HG03354 (cell line): ENCODE measurements at regions not wholly inside any gene's neighbourhood (a gene's known extent, or its start where the extent isn't known, plus 50 kb on each side); places are given as distances from the start of the nearest gene placed in this dataset.

Source experiments
- ATAC-seq: cut with Tn5 transposase; IDR thresholded peaks from one replicate; pipeline ENCODE4 v1.9.1; 2021; ENCODE audit warnings: mild to moderate bottlenecking; ENCODE audit not compliant: unreplicated experiment, poor library complexity, severe bottlenecking

DNA sequence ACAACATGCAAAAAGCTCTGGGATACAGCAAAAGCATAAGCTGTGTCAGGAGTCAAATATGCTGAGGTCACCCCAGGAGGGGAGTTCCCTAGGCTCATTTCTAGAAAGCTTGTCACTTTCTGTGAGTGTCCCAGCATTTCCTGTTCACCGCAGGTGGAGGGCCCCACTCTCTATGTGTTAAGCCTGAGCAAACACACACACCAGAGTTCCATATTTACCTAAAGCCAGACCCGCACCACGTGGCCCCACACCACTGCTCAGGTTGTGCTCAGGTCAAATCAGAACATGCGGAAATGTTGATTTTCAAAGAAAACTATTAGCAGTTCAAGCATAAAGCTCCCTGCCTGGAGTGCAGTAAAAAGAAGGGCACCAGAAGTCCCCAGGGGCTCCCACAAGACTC is 259.6 kb upstream of the PPP2R2D start:
- ATAC-seq = peak; percentile 99

DNA sequence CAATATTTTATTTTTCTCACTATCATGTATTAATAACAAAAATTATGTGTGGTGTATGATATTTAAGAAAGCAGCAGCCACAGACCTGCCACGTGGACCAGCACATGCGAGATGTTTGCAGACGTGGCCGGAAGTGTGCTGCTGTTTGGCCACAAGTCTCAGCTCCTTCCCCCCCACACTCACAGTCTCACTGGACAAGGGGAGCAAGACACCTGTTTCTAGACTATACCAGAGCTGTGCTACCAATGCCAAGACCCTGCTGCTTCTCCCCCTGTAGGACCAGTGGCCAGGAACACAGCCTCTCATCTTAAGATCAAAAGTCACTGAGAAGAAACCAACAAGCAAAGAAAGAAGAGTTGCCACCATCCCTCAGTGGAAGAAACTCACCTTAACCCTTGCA is 258.9 kb upstream of the PPP2R2D start:
- ATAC-seq = no peak

DNA sequence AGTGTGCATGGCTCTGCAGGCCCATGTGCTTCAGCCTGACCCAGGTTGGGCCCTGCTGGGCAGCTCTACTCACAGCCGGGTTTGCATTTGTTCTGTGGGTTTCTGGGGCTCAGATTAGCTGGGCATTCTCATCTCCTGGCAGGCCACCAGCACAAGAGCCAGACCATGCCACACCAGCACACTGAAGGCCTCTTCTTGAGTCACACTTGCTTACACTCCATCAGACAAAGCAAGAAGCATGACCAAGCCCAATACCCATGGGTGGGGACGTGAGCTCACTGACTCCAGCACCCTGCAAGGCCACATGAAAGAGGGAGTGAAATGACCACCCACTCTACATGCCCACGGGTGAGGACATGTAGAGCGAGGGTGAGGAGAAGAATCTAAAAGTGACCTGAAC is 257.8 kb upstream of the PPP2R2D start:
- no peak for ATAC-seq

DNA sequence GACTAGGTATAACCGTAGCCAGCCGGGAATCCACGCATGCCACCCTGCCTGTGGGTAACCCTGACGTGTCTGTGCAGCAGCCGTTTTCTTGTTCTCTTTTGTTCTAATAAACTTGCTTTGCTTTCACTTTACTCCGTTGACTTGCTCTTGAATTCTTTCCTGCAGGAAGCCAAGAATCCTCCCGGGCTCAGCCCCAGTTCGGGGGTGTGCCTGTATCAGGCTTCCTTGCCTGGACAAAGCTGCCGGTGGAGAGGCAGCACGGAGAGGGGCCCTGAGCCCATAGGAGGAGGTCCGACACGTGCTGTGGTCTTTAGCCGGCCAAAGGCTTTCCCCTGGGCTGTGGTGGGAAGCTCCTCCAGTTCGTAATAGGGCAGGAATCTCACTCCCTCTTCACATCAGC is 256.5 kb upstream of the PPP2R2D start:
- ATAC-seq = no peak

DNA sequence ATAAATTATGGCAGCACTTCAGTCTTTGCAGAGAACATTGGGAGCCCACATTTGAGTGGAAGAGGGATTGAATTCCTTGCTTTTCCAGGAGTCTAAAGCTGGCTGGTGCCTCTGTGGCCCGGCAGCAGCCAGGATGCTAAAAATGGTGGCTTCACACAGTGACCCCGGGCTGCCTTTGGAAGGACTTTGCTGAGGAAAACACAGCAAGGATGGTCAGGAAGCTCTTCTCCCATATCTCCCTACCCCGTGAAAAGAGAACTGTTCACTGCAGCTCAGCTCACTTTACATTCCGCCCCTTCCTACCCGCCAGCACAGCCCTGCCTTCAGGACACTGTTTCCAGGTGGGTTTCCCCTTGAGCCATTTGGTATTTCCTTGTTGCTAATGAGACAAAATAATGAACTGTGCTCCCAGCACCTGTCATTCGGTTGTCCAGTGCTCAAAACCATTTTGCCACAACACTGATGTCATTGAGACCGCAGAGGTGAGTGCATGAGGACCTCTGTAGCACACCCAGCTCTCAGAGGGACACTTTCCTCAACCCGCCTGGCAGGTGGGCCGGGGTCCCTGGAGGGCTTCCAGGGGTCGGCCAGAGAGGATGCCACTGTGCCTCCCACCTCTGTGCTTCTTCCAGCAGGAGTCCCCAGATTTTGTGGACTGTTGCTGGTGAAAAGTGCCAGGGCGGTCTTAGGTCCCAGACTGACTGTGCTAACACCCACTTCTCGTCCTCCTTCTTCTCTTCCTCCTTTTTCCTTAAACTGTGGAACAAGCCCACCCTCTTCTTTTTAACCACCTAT is 255.7 kb upstream of the PPP2R2D start:
- ATAC-seq = no peak

DNA sequence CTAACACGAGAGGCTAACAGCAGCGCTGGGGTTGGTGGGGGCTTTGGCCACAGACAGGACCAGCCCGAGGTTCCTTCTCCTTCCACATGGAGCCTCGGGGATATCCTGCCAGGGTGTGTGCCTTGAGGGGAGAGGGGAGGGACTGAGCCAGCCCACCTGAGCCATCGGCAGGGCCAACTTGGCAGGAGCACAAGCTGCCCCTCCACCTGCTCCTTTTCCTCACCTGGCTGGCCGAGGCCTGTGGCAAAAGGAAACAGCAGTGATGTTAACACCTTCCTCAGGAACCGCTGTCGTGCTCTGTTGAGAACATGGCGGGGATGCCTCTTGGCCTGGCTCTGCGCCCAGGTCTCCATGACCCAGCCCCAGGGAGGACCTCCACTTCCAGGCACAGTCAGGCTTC is 255.1 kb upstream of the PPP2R2D start:
- ATAC-seq = no peak

DNA sequence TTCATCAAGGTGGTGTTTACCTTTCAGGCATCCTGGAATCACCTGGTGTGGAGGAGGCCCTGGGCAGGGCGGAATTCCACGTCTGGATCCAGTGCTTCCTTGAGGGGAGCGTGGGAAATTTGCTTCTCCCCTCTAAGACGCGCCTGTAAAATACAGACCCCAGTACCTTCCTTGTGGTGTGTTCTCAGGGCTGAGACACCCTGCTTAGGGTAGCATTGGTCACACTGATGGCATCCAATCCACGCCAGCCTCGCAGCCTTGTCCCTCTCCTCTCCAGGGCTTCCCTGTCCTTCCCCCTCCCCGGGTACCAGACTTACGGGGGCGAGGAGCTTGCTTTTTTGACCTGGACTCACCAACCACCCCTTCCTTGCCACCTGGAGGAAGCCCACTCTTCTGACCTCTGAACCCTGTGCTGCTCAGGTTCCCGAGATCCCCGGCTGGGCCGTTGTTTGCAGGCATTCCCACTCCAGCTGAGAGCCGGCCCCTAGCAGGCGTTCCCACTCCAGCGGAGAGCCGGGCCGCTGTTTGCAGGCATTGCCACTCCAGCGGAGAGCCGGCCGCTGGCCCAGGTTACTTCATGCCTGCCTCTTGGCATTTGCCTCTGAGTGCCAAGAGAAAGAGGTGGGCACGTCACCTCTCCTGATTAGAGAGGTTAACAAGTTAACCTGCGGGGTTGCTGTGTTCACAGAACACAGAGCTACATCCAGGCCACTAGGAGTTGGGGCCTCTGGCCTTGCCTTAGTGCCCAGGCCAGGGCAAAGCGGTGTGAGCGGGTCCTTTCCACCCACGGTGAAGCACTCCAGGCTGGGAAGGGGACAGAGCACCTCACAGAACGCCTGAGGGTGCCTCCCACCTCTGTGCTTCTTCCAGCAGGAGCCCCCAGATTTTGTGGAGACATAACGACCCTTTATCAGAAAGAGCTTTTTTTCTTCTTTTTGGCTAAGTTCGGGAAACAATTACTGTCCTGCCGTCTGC is 254.0 kb upstream of the PPP2R2D start:
- no peak for ATAC-seq

DNA sequence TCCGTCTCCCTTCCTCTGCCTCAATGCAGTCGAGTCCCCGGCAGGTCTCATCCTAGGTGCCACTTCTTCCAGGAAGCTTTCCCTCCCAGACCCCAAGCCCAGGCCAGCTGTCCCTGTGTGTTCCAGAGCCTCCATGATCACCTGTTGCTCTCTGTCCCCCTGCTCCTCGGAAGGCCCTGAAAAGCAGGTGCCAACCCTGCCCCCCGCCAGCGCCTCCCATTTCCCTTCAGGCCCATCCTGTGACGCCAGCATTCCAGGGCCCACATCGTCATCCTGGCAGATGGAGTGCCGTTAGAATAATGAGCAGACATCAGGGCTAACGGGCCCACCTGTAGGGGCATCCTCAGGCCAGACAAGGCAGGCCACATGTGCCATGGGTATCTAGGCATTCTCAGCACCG is 253.0 kb upstream of the PPP2R2D start:
- ATAC-seq = no peak

DNA sequence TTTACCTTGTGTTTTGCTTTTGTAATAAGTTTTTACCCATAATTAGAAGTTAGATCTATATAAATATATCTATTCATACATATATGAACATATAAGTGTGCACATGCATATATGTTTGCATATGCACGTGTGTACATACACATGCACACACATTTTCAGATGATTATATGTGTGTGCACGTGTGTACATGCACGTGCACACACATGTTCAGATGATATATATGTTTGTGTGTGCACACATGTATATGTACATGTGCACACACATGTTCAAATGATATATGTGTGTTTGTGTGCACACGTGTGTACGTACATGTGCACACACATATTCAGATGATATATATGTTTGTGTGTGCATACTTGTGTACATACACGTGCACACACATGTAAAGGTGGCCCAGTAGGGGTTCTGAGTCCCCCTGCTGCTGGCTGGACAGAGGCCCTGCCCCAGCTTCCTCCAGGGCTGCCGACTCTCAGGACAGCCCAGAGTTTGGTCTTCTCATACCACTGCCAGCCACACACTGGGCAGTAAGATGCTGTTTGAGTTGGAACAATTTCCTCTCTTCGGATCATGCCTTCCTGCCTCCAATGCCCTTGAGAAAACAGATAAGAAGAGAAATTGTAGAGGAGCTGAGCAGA is 252.3 kb upstream of the PPP2R2D start:
- ATAC-seq = no peak

DNA sequence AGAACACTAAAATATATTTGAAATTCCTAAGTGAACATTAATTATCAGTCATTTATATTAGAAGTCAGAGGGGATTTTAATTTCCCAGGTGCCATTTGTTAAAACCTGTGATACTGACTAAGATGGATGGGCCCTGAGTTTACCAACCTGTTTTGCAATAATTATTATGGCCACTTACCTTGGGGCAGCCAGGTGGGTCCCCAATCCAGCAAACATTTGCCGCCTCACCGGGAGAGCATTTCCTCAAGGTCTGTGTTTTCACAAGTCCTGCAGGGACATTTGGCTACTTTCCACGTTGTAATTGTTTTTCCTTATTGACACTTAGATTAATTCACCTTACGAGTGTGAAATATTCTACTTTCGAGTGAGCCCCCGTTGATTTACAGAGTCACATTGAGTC is 251.2 kb upstream of the PPP2R2D start:
- no peak for ATAC-seq

DNA sequence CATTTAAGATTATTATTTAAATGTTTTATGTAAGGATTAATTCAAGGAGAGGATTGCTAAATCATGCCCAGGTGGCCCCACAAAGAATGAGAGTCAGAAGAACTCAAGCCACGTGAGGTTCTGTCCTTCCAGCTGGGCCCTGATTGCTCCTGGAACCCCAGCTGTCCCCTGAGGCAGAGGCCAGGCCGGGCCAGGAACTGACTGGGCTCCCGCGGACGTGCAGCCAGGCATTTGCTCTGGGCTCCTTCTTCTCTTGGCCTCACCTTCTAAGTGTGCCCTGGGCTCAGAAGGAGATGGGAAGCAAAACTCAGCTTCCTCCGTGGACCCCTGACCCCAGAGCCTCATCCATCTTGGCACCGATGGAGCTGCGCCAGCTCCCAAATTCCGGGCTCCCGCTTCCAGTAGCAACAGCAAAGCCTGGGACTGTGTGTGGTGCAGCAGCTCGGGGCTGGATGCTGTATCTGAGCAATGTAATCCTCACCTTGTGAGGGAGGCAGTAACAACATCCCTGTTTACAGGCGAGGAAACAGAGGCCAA is 250.6 kb upstream of the PPP2R2D start:
- no peak for ATAC-seq

DNA sequence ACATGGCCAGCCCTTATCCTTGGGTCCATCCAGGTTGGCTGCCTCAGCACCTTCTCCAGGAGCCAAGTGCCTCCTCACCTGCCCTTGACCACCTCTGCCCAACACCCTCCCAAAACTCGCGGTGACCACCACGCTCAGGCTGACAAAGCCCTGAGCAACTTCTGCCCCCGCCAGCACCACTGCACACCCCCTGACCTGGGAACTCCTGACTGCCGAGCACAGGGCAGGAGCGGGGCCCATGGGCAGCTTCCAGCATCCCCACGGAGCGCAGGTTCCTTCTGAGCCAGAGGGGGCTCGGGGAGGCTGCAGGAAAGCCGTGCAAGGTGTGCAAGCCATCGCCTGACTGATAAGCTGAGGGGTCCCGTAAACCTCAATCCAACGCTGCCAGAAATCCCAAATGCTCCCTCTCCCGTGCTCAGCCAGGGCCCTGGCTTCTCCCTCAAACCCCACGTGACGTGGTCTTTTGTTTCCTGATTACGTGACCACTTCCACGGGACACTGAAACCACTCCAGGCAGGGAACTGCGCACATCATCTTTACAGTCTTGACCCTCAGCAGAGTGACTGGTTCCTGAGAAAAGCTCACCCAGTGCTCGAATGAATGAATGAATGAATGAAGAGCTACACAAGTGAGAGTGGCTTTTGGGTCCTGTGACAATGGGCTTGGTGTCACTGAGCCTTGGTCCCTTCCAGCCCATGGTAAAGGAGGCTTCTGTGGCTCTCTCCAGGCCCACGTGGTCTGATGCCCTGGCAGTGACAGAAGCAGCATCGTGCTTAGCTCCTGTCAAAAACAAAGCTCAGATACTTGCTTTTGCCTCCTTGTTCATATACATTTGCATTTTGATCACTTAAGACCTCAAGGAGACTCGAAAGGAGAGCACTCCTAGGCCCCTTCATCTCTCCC is 249.8 kb upstream of the PPP2R2D start:
- ATAC-seq = no peak

DNA sequence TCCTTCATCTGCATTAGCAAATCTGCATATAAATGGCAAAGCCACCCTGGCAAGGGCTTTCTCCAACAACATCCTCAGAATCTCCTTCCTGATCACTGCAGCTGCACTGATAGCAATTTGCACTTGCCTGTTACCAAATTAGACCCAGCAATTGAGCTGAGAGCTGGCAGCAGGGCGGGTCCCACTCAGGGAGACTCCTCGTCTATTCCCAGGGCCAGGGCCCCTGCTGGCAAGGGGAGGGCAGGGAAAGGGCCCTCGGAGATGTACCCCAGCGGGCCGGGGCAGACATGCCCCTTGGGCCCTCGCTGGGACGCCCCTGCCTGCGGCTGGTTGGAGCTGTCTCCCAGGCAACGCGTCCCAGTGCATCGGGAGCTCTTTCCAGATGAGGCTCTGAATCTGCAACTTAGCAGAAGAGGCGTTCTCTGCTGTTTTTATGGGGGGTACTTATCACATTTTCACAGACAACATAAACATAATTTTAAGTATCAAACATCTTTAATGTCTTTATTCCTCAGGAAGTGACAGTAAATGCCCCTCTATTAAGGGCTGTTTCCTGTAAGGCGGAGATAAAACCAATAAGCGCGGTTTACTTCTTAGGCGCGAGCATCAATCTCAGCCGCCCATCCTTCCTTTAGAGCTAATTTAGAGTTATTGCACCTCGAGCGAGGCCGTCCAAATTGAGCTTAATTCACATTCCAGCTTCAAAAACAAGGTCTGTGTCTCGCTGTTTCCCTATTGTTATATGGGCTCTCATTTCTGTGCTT is 249.0 kb upstream of the PPP2R2D start:
- ATAC-seq = no peak

DNA sequence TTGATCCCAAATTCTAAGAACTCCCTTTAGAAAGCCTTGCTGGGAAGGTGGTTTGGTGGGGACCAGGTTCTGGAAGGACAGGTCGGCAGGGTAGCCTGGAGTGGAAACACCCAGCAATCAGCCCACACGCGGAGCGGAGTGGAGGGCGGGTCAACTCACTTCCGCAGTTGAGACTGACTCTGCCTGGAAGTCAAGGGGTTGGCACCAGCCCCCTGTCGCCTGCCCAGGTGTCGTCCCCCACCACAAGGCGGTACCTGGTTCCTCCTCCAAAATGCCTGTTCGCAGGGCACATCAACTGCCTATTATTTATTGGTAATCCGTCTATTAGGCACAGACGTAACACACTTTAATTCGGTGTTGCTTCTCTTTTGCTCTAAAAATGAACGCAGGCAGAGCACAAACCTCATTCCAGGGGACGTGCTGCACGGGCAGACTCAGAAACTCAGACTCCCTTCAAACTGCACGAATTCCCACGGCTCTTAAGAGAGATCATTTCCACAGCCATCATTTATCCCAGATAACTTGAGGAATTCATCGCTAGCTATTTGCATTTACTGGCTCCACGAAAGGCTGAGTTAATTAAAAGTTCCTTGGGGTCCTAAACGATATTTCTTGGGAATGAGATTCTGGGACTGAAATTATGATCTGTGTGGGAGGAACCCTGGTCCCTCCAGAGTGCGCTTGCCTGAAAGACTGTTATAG is 248.2 kb upstream of the PPP2R2D start:
- no peak for ATAC-seq

DNA sequence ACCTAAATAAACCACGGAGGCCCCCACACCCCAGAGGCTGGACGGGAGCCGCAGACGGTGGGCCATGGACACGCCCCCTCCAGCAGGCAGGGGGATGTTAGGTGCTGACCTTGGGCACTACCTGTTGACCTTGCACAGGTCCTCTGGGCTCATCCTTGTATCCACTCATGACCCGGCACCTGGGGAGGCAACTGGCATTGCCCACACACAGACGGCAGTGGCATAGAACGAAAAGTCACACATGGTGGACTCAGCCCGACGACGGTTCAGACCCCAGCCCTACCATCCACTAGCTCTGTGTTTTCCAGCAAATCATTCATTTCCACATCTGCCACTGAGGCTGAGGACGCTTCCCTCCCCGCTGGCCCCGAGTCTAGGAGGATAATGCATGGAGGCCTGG is 247.7 kb upstream of the PPP2R2D start:
- ATAC-seq = no peak

DNA sequence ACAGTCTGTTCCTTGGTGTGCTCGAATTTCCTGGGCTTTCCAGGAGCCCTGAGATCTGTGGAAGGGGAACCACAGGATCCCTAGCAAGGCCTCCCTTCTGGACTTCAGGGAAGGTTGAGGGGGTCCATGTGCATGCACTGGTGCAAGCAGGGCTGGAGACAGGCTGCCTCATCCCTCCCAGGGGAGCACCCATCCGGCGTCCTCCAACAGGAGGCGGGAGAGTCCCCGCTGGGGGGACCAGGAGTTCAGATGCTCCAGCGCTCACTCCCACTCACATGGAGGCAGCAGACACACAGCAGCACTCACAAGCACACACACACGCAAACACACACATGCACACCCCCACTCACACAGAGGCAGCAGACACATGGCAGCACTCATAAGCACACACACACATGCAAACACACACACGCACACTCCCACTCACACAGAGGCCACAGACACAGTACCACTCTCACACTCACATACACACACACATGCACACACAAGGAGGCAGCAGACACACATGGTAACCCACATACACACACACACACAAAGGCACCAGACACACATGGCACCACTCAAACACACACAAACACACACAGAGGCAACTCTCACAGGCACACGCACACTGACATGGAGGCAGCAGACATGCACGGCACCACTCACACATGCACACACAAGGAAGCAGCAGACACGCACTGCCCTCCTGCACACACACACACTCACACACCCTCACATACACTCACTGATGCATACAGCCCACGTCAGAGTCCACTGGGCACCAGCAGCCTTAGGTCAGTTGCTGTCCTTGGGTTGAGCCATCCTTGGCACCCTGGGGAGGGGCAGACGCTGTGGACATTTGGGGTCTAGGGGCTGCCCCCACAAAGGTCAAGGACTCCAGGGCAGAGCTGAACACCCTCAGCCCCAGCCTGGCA is 247.0 kb upstream of the PPP2R2D start:
- ATAC-seq = no peak

DNA sequence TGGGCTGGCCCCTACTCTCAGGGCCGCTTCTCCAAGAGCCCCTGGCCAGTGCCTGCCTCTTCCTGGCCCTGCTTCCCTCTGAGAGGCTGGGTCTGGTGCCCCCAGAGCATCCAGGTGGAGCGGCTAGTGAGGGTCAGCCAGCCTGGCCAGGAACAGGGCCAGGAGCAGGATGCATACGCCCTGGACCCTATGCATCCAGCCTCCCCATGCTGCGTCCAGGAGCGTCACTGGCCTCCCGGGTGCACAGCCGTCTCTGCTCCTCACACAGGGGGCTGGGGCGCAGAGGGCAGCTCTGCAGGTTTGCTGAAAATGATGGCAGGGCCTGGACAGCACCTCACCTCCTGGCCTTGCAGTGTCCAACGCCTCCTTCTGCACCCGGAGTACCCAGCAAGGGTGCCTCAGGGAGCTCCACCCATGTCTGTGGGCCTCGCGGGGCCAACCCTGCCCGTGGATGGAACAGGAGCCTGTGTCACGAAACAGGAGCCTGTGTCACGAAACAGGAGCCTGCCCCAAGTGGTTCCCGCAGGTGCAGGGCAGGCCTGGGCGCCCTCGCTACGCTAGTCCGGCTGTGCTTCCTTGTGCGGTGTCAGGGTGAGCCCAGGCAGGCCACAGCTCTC is 246.2 kb upstream of the PPP2R2D start:
- ATAC-seq = no peak
